ENCODE measurements at regions not wholly inside any gene's neighbourhood (a gene's known extent, or its start where the extent isn't known, plus 50 kb on each side); places are given as distances from the start of the nearest gene placed in this dataset.

DNA sequence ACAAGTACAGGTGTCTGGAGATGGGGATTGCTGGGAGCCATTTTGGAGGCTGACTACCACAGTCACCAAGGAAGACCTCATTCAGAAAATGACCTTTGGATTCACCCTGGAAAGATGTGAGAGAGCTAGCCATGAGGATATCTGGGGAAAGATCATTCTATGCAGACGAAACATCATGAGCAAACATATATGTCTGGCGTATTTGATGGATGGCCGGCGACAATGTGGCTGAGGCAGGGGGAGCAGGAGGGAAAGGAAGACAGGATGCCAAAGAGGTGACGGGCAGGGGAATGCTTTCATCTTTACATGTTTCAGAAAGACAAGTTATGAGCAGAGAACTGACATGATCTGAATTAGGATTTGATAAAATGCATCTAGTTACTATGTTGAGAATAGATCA is 61.5 kb upstream of the SOX13 start:
- TF ChIP-seq CTCF (IDR thresholded peaks at IDR 0.05; ENCODE audit: control extremely low read depth in 1 of 3, insufficient read depth in 1 of 3, low read depth in 1 of 3, low read length in 3 of 3): no peak
- TF ChIP-seq EZH2 (IDR thresholded peaks at IDR 0.05; ENCODE audit: low read depth, low read length, severe bottlenecking): no peak
- no peak for TF ChIP-seq SIN3A (conservative IDR thresholded peaks at IDR 0.05 in 1 of 2, IDR thresholded peaks at IDR 0.05 in 1 of 2; ENCODE audit: low read depth in 1 of 2, low read length in 2 of 2)
- TF ChIP-seq GTF2F1 (IDR thresholded peaks at IDR 0.05; ENCODE audit: borderline replicate concordance, low read depth, low read length): no peak
